Fibroblast of upper back skin (primary cell): ENCODE measurements at regions not wholly inside any gene's neighbourhood (a gene's known extent, or its start where the extent isn't known, plus 50 kb on each side); places are given as distances from the start of the nearest gene placed in this dataset.
A peak's percentile ranks its signal among the peaks of the same experiment; 100 is the strongest.
"Not testable (repeated sequence)": the region's sequence is repeated elsewhere in the genome, so short reads cannot be mapped to it uniquely, and the experiment has no call there.

Source experiments
- DNase-seq: peaks from one replicate; pipeline ENCODE4 v3.0.0-alpha.2; 2013

GRCh38 chr1:817071-817599 lies 106.6 kb upstream of the SAMD11 start:
- DNase-seq, result peak; percentile 76

- peak; percentile 1 for DNase-seq
Measured at GRCh38 chr1:817658-818617, 105.8 kb upstream of the SAMD11 start.

GRCh38 chr1:818618-819291 lies 105.0 kb upstream of the SAMD11 start:
- DNase-seq, result no peak

GRCh38 chr1:820962-821361 lies 102.8 kb upstream of the SAMD11 start:
- DNase-seq, result no peak

GRCh38 chr1:826808-827207 lies 96.9 kb upstream of the SAMD11 start:
- not testable (repeated sequence) for DNase-seq

- peak; percentile 84 for DNase-seq
Measured at GRCh38 chr1:827211-828063, 96.3 kb upstream of the SAMD11 start.

- DNase-seq, result not testable (repeated sequence)
Measured at GRCh38 chr1:829324-829723, 94.4 kb upstream of the SAMD11 start.

- not testable (repeated sequence) for DNase-seq
Measured at GRCh38 chr1:829932-830331, 93.8 kb upstream of the SAMD11 start.

GRCh38 chr1:830750-831149 lies 93.0 kb upstream of the SAMD11 start:
- DNase-seq, result not testable (repeated sequence)

- DNase-seq, result no peak
Measured at GRCh38 chr1:831522-831921, 92.2 kb upstream of the SAMD11 start.

GRCh38 chr1:832136-832535 lies 91.6 kb upstream of the SAMD11 start:
- no peak for DNase-seq

- not testable (repeated sequence) for DNase-seq
Measured at GRCh38 chr1:833226-833625, 90.5 kb upstream of the SAMD11 start.

- DNase-seq, result not testable (repeated sequence)
Measured at GRCh38 chr1:835509-835908, 88.2 kb upstream of the SAMD11 start.

GRCh38 chr1:837601-838000 lies 86.1 kb upstream of the SAMD11 start:
- not testable (repeated sequence) for DNase-seq

- not testable (repeated sequence) for DNase-seq
Measured at GRCh38 chr1:838291-838690, 85.4 kb upstream of the SAMD11 start.

GRCh38 chr1:840592-840991 lies 83.1 kb upstream of the SAMD11 start:
- DNase-seq, result not testable (repeated sequence)

- DNase-seq, result not testable (repeated sequence)
Measured at GRCh38 chr1:841671-842425, 81.9 kb upstream of the SAMD11 start.

GRCh38 chr1:842799-843198 lies 80.9 kb upstream of the SAMD11 start:
- not testable (repeated sequence) for DNase-seq

- not testable (repeated sequence) for DNase-seq
Measured at GRCh38 chr1:843946-844345, 79.8 kb upstream of the SAMD11 start.

- DNase-seq, result no peak
Measured at GRCh38 chr1:844472-845026, 79.2 kb upstream of the SAMD11 start.

GRCh38 chr1:845641-846040 lies 78.1 kb upstream of the SAMD11 start:
- DNase-seq, result not testable (repeated sequence)

- DNase-seq, result not testable (repeated sequence)
Measured at GRCh38 chr1:849873-850272, 73.8 kb upstream of the SAMD11 start.
